Thyroid gland (tissue), 4 donors: ENCODE measurements at regions not wholly inside any gene's neighbourhood (a gene's known extent, or its start where the extent isn't known, plus 50 kb on each side); places are given as distances from the start of the nearest gene placed in this dataset.

Experiments used
- DNase-seq, 2 donors: peaks; one replicate each; pipeline ENCODE4 v3.0.0-alpha.2; 2019
- H3K27ac ChIP-seq, 3 donors: fragments of 200-600 bp; sonication (generic); 1 replicate in 2 of 3; 2 replicates in 1 of 3; pipeline ENCODE4 v1.5.1; 2016 to 2019; ENCODE audit warnings: mild to moderate bottlenecking in 1 of 3, moderate library complexity in 1 of 3
- H3K27me3 ChIP-seq: fragments of 200-600 bp; sonication (generic); one replicate; pipeline ENCODE4 v1.5.1; 2019
- H3K36me3 ChIP-seq, 2 donors: fragments of 200-600 bp; sonication (generic); one replicate each; pipeline ENCODE4 v1.5.1; 2016 to 2019
- H3K4me1 ChIP-seq, 2 donors: fragments of 200-600 bp; sonication (generic); one replicate each; pipeline ENCODE4 v1.5.1; 2017 to 2019
- H3K4me3 ChIP-seq, 3 donors: fragments of 200-600 bp; sonication (generic); replicated peaks in 1 of 3; 1 replicate in 2 of 3; 2 replicates in 1 of 3; pipeline ENCODE4 v1.5.1; 2016; ENCODE audit warnings: mild to moderate bottlenecking in 1 of 3
- H3K9me3 ChIP-seq: fragments of 200-600 bp; sonication (generic); one replicate; pipeline ENCODE4 v1.5.1; 2017
- POLR2A ChIP-seq, 2 donors: fragments of 450-650 bp; IDR thresholded peaks; one replicate each; pipeline ENCODE4 v1.6.1; 2017; ENCODE audit warnings: antibody characterized with exemption in 2 of 2, mild to moderate bottlenecking in 2 of 2, moderate library complexity in 1 of 2
- WGBS, 2 donors: methylation state at CpG; one replicate each; pipeline ENCODE4 v1.1.5; 2017; 5-methylcytosine and 5-hydroxymethylcytosine counted together
- intact Hi-C: fragments of 100-400 bp; cut with DNase I; formaldehyde crosslinking; loops from one replicate; pipeline ENCODE4 v1.15.1; 2023
- TF ChIP-seq, protein P1 (sequence below), 6 experiments: fragments of 200-600 bp in 3 of 6; fragments of 450-650 bp in 3 of 6; sonication (generic) in 3 of 6; IDR thresholded peaks; one replicate each; pipeline ENCODE4 v1.5.1; 2016 to 2019; ENCODE audit warnings: antibody characterized with exemption in 6 of 6, mild to moderate bottlenecking in 2 of 6, inconsistent platforms in 1 of 6, moderate library complexity in 1 of 6

DNA sequence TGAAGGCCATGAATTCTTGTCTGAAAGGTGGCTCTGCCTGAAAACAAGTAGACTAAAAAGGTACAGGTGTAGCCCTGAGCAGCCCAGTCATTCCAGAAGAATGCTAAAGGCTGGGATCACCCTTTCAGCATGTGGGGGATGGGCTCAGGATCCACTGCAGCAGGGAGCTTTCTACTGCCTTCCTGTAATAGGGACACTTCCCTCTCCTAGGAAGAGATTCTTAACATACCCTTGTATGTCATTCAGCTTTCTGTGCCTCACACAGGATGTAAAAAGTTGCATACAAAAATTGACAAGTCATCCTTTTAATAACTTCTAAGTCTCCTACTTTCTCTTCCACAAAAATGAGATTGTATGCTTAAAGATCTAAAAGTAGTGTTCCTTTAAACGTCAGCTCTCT lies 123.3 kb downstream of the ZNF518B start:
- no peaks in the 10 kb centered on the region for H3K27me3 ChIP-seq
- intact Hi-C loops, result no loop called here
- TF ChIP-seq, protein P1, sequence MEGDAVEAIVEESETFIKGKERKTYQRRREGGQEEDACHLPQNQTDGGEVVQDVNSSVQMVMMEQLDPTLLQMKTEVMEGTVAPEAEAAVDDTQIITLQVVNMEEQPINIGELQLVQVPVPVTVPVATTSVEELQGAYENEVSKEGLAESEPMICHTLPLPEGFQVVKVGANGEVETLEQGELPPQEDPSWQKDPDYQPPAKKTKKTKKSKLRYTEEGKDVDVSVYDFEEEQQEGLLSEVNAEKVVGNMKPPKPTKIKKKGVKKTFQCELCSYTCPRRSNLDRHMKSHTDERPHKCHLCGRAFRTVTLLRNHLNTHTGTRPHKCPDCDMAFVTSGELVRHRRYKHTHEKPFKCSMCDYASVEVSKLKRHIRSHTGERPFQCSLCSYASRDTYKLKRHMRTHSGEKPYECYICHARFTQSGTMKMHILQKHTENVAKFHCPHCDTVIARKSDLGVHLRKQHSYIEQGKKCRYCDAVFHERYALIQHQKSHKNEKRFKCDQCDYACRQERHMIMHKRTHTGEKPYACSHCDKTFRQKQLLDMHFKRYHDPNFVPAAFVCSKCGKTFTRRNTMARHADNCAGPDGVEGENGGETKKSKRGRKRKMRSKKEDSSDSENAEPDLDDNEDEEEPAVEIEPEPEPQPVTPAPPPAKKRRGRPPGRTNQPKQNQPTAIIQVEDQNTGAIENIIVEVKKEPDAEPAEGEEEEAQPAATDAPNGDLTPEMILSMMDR (IDR thresholded peaks at IDR 0.05), result no peak
- no peak for TF ChIP-seq POLR2A (IDR thresholded peaks at IDR 0.05)
- H3K36me3 ChIP-seq, result no peaks in the 10 kb centered on the region
- no peaks in the 10 kb centered on the region for H3K4me1 ChIP-seq
- 55 to 76% methylated on average over 1 of the region's 1 CpG for WGBS, 2 donors
- no peak overlapping the region for H3K4me3 ChIP-seq
- H3K27ac ChIP-seq, result no peak overlapping the region
- H3K9me3 ChIP-seq, result no peaks in the 10 kb centered on the region
- no peak for DNase-seq

DNA sequence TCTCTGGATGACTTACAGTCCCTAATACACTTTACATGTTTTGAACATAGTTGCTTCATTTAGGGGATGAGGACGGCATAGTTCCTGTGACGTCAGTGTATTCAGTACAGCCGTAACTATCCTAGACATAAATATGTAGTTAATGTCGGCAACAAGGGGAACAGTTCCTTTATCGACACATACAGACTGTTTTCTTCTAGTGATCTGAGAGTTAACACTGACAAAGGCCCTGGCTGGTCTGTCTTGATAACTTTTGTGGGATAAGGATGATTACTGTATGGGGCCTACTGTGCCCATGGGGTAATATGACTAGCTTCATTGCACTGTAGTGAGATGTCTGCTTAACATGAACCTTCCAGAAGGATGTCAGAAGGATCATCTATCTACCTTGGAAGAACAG lies 131.2 kb downstream of the ZNF518B start:
- no peak overlapping the region for H3K4me3 ChIP-seq
- DNase-seq, result no peak
- TF ChIP-seq, protein P1 (IDR thresholded peaks at IDR 0.05), result no peak
- TF ChIP-seq POLR2A (IDR thresholded peaks at IDR 0.05), result no peak
- no peaks in the 10 kb centered on the region for H3K4me1 ChIP-seq
- no peaks in the 10 kb centered on the region for H3K9me3 ChIP-seq
- intact Hi-C loops, result no loop called here
- H3K36me3 ChIP-seq, result no peaks in the 10 kb centered on the region
- H3K27me3 ChIP-seq, result no peaks in the 10 kb centered on the region
- no peak overlapping the region for H3K27ac ChIP-seq
- WGBS, 2 donors, result 94 to 95% methylated on average over 5 of the region's 5 CpGs

DNA sequence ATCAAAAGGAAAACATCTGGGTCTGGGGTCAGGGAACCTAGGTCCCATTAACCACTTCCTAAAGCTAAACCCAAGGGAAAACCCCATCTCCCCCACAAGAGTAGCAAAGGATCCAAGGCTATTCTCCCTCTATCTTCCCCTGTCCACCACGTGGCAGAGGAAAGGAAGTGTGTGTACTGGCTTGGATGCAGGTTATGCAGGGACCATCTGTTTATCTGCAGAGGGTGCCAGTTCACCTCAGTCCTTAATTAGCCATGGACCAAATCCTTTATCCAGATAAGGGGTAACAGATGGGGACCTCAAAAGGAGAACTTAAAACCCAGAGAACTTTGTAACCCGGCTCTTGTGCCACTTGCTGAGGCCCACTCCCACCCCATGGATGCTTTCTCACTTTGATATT lies 135.3 kb downstream of the ZNF518B start:
- H3K27ac ChIP-seq, result no peak overlapping the region
- WGBS, 2 donors, result 56 to 81% methylated on average over 2 of the region's 2 CpGs
- intact Hi-C loops, result no loop called here
- TF ChIP-seq, protein P1 (IDR thresholded peaks at IDR 0.05), result no peak
- no peak for TF ChIP-seq POLR2A (IDR thresholded peaks at IDR 0.05)
- no peak for DNase-seq
- H3K27me3 ChIP-seq, result no peaks in the 10 kb centered on the region
- no peak overlapping the region for H3K4me3 ChIP-seq
- H3K9me3 ChIP-seq, result no peaks in the 10 kb centered on the region
- no peaks in the 10 kb centered on the region for H3K36me3 ChIP-seq
- H3K4me1 ChIP-seq, result no peaks in the 10 kb centered on the region

DNA sequence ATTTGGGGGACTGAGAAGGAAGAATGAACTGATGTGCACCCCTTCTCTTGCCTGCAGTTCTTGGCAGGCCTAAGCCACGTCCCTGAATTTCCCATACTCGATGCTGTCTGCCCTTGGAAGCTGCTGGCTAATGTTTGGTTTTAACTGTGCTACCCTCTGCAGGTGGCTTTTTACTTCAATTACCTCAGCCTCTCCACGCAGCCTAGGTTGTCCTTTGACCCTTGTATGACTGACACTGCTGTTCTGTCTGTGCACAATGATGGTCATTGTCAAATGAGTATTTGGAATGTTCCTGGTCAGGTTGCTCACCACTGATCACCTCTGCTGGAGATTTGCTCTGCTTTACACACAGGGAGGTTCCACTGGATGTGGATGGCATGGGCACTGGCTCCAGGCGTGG lies 137.1 kb downstream of the ZNF518B start:
- TF ChIP-seq, protein P1 (IDR thresholded peaks at IDR 0.05), result no peak
- TF ChIP-seq POLR2A (IDR thresholded peaks at IDR 0.05), result no peak
- Histone ChIP-seq H3K27ac (no peak overlapping the region), H3K9me3 (no peaks in the 10 kb centered on the region), H3K4me1 (no peaks in the 10 kb centered on the region), H3K36me3 (no peaks in the 10 kb centered on the region), H3K27me3 (no peaks in the 10 kb centered on the region), H3K4me3 (no peak overlapping the region)
- intact Hi-C loops, result no loop called here
- 75% methylated on average over 3 to 4 of the region's 4 CpGs for WGBS, 2 donors
- no peak for DNase-seq

DNA sequence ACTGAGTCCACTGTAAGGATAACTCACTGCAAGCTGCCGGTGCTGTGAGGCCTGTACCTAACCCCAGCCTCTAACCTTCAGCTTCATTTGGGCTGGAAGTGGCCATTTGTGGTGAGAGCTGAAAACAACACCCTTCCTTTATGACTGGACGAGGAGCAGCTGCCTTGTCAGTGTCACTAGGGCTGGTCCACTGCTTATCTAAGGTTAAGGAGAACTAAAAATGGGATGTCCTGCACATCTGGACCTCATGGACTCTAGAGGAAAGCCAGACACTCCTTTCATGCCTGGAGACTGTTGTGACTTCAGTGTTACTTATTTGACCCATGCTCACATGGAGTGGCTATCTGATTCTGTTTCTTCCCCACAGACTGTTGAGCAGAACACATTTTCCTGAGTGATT lies 139.9 kb downstream of the ZNF518B start:
- Histone ChIP-seq H3K9me3 (no peaks in the 10 kb centered on the region), H3K36me3 (no peaks in the 10 kb centered on the region), H3K27me3 (no peaks in the 10 kb centered on the region), H3K4me3 (no peak overlapping the region), H3K27ac (no peak overlapping the region), H3K4me1 (peaks cover 0 to 3% of the 10 kb centered on the region in 2 donors)
- 70 to 75% methylated on average over 2 of the region's 2 CpGs for WGBS, 2 donors
- TF ChIP-seq, protein P1 (IDR thresholded peaks at IDR 0.05), result no peak
- TF ChIP-seq POLR2A (IDR thresholded peaks at IDR 0.05), result no peak
- DNase-seq, result no peak
- intact Hi-C loops, result no loop called here
